ENCODE measurements at regions not wholly inside any gene's neighbourhood (a gene's known extent, or its start where the extent isn't known, plus 50 kb on each side); places are given as distances from the start of the nearest gene placed in this dataset.

DNA sequence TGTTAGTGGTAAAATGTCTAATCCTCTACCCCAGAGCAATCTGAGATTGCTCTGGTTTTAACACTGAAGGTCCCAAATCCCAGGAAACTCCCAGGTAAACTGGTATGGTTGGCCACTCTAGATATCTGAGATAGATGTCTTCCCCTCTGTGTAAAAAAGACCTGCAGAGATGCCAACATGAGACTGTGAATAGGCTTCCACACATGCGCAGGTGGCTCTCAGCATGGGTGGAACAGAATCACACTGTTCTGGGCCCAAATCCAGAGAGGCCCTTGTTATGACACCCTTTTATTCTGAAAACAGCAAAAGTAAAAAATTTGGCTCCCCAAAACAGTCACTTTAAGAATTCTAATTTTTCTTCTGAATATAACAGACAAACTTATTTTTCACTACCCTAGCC lies 88.7 kb upstream of the BMP5 start:
- Histone ChIP-seq H3K9ac (no peak overlapping the region), H3K27ac (no peak overlapping the region), H3K36me3 (ENCODE audit: low read depth) (no peaks in the 10 kb centered on the region), H3K9me2 (ENCODE audit: insufficient read depth) (no peaks in the 10 kb centered on the region), H3K27me3 (replicated peaks; ENCODE audit: insufficient read depth) (no peaks in the 10 kb centered on the region), H2AFZ (no peak overlapping the region), H3K79me2 (ENCODE audit: insufficient read depth) (no peaks in the 10 kb centered on the region), H3K9me3 (ENCODE audit: low read depth) (no peaks in the 10 kb centered on the region), H3K4me1 (ENCODE audit: insufficient read depth) (no peaks in the 10 kb centered on the region), H3F3A (ENCODE audit: insufficient read depth) (no peaks in the 10 kb centered on the region), H4K20me1 (ENCODE audit: insufficient read depth) (no peaks in the 10 kb centered on the region), H3K4me2 (ENCODE audit: unreplicated experiment) (no peak overlapping the region), H3K4me3 (no peak overlapping the region)
- no peak for TF ChIP-seq EZH2 (IDR thresholded peaks at IDR 0.05; ENCODE audit: insufficient read depth, poor library complexity, severe bottlenecking)
- no peak for TF ChIP-seq EZH2phosphoT487 (IDR thresholded peaks at IDR 0.05; ENCODE audit: insufficient read depth, low read depth)
- 33 to 57% methylated on average over 1 of the region's 1 CpG for WGBS, 2 experiments (ENCODE audit: low coverage in 1 of 2, low lambda C conversion rate in 2 of 2, missing lambda C conversion rate in 2 of 2)
- no peak for DNase-seq
- in situ Hi-C loops (cut with MboI), result no loop called here

GRCh38 chr6:55963301-55963700 lies 87.9 kb upstream of the BMP5 start:
- Histone ChIP-seq H4K20me1 (ENCODE audit: insufficient read depth) (no peaks in the 10 kb centered on the region), H3K9me2 (ENCODE audit: insufficient read depth) (no peaks in the 10 kb centered on the region), H2AFZ (no peak overlapping the region), H3K4me2 (ENCODE audit: unreplicated experiment) (no peak overlapping the region), H3K4me1 (ENCODE audit: insufficient read depth) (peaks cover under 1% of the 10 kb centered on the region; the same call in 1 of the 2 replicates), H3F3A (ENCODE audit: insufficient read depth) (0 out of 2 replicates have a peak, but pooled peaks cover 3% of the 10 kb centered on the region), H3K9me3 (ENCODE audit: low read depth) (no peaks in the 10 kb centered on the region), H3K4me3 (no peak overlapping the region), H3K36me3 (ENCODE audit: low read depth) (no peaks in the 10 kb centered on the region), H3K9ac (no peak overlapping the region), H3K27me3 (replicated peaks; ENCODE audit: insufficient read depth) (no peaks in the 10 kb centered on the region), H3K27ac (no peak overlapping the region), H3K79me2 (ENCODE audit: insufficient read depth) (no peaks in the 10 kb centered on the region)
- peak; percentile 41 for DNase-seq
- in situ Hi-C loops (cut with MboI), result no loop called here
- no peak for TF ChIP-seq EZH2 (IDR thresholded peaks at IDR 0.05; ENCODE audit: insufficient read depth, poor library complexity, severe bottlenecking)
- no peak for TF ChIP-seq EZH2phosphoT487 (IDR thresholded peaks at IDR 0.05; ENCODE audit: insufficient read depth, low read depth)
- WGBS, 2 experiments (ENCODE audit: low coverage in 1 of 2, low lambda C conversion rate in 2 of 2, missing lambda C conversion rate in 2 of 2), result 9% methylated on average over 3 of the region's 3 CpGs

DNA sequence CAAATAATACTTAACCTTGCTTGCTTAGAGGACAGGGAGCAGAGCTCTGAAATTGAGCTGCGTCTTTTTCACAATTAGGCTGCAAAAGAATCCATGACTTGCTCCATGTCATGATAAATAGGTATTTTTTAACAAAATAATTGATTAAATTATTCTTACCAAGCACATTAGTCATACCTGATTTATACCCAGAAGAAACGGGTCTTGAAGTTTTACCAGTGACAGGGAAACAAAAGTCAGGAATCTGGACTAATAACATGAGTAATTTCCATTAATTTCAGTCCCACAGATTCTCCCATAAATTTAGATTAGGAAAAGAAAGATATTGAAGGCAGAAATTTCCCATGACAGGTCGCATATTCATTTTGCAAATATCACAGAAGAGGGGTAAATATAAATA lies 85.0 kb upstream of the BMP5 start:
- H3K4me3 ChIP-seq, result no peak overlapping the region
- H3K4me2 ChIP-seq (ENCODE audit: unreplicated experiment), result no peak overlapping the region
- H3F3A ChIP-seq (ENCODE audit: insufficient read depth), result peaks cover 9% of the 10 kb centered on the region; the same call in 1 of the 2 replicates
- in situ Hi-C loops (cut with MboI), result no loop called here
- H4K20me1 ChIP-seq (ENCODE audit: insufficient read depth), result no peaks in the 10 kb centered on the region
- no peak for TF ChIP-seq EZH2 (IDR thresholded peaks at IDR 0.05; ENCODE audit: insufficient read depth, poor library complexity, severe bottlenecking)
- TF ChIP-seq EZH2phosphoT487 (IDR thresholded peaks at IDR 0.05; ENCODE audit: insufficient read depth, low read depth), result no peak
- no peaks in the 10 kb centered on the region for H3K27me3 ChIP-seq (replicated peaks; ENCODE audit: insufficient read depth)
- H3K4me1 ChIP-seq (ENCODE audit: insufficient read depth), result peaks cover 6% of the 10 kb centered on the region; the same call in 1 of the 2 replicates
- no peaks in the 10 kb centered on the region for H3K9me3 ChIP-seq (ENCODE audit: low read depth)
- H3K9me2 ChIP-seq (ENCODE audit: insufficient read depth), result no peaks in the 10 kb centered on the region
- no peak overlapping the region for H3K9ac ChIP-seq
- no peaks in the 10 kb centered on the region for H3K36me3 ChIP-seq (ENCODE audit: low read depth)
- no peak overlapping the region for H3K27ac ChIP-seq
- no peak overlapping the region for H2AFZ ChIP-seq
- 94% methylated on average over 3 of the region's 3 CpGs for WGBS, 2 experiments (ENCODE audit: low coverage in 1 of 2, low lambda C conversion rate in 2 of 2, missing lambda C conversion rate in 2 of 2)
- no peak for DNase-seq
- H3K79me2 ChIP-seq (ENCODE audit: insufficient read depth), result no peaks in the 10 kb centered on the region

DNA sequence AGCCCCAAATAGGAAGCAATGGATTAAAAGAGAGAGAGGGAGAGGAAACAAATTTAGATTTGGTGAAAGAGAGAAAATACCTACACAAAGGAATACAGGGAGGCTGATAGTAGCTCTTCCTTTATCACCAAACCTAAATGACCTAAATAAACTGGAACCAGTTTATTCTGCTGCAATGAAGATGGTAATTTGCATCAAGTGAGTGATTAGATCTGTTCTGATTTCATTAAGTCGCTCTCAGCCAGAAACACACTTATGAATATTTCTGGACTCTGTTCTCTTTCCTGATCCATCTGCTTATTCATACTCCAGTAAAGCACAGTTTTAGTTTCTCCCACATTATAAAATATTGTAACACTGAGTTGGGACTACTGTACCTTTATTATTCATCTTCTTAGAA lies 83.4 kb upstream of the BMP5 start:
- in situ Hi-C loops (cut with MboI), result no loop called here
- no peaks in the 10 kb centered on the region for H4K20me1 ChIP-seq (ENCODE audit: insufficient read depth)
- no peaks in the 10 kb centered on the region for H3K9me2 ChIP-seq (ENCODE audit: insufficient read depth)
- H3K9me3 ChIP-seq (ENCODE audit: low read depth), result no peaks in the 10 kb centered on the region
- H3K4me3 ChIP-seq, result no peak overlapping the region
- WGBS, 2 experiments (ENCODE audit: low coverage in 1 of 2, low lambda C conversion rate in 2 of 2, missing lambda C conversion rate in 2 of 2), result 65 to 70% methylated on average over 1 of the region's 1 CpG
- TF ChIP-seq EZH2phosphoT487 (IDR thresholded peaks at IDR 0.05; ENCODE audit: insufficient read depth, low read depth), result no peak
- no peak for TF ChIP-seq EZH2 (IDR thresholded peaks at IDR 0.05; ENCODE audit: insufficient read depth, poor library complexity, severe bottlenecking)
- H2AFZ ChIP-seq, result no peak overlapping the region
- no peaks in the 10 kb centered on the region for H3K36me3 ChIP-seq (ENCODE audit: low read depth)
- H3K27me3 ChIP-seq (replicated peaks; ENCODE audit: insufficient read depth), result no peaks in the 10 kb centered on the region
- DNase-seq, result no peak
- no peak overlapping the region for H3K4me2 ChIP-seq (ENCODE audit: unreplicated experiment)
- no peak overlapping the region for H3K9ac ChIP-seq
- no peak overlapping the region for H3K27ac ChIP-seq
- H3K79me2 ChIP-seq (ENCODE audit: insufficient read depth), result no peaks in the 10 kb centered on the region
- peaks cover 6% of the 10 kb centered on the region; the same call in 1 of the 2 replicates for H3K4me1 ChIP-seq (ENCODE audit: insufficient read depth)
- H3F3A ChIP-seq (ENCODE audit: insufficient read depth), result peaks cover 9% of the 10 kb centered on the region; the same call in 1 of the 2 replicates

All from GM23248 (cell line).